HG03060 (cell line): ENCODE measurements at regions not wholly inside any gene's neighbourhood (a gene's known extent, or its start where the extent isn't known, plus 50 kb on each side); places are given as distances from the start of the nearest gene placed in this dataset.
"Not testable (repeated sequence)": the region's sequence is repeated elsewhere in the genome, so short reads cannot be mapped to it uniquely, and the experiment has no call there.

Experiments used
- ATAC-seq: cut with Tn5 transposase; IDR thresholded peaks from one replicate; pipeline ENCODE4 v1.9.1; 2021; ENCODE audit warnings: low read depth, moderate number of reproducible peaks; ENCODE audit not compliant: unreplicated experiment

- ATAC-seq: no peak
Observed at GRCh38 chr5:25481463-25481862, 836.7 kb upstream of the CDH10 start.

- ATAC-seq: no peak
Observed at GRCh38 chr5:25459082-25459481, 814.3 kb upstream of the CDH10 start.

- no peak for ATAC-seq
Observed at GRCh38 chr5:25458628-25459027, 813.9 kb upstream of the CDH10 start.

GRCh38 chr5:25453500-25453899 lies 808.7 kb upstream of the CDH10 start:
- no peak for ATAC-seq

GRCh38 chr5:25451294-25451693 lies 806.5 kb upstream of the CDH10 start:
- no peak for ATAC-seq

- no peak for ATAC-seq
Observed at GRCh38 chr5:25448646-25449045, 803.9 kb upstream of the CDH10 start.

- no peak for ATAC-seq
Observed at GRCh38 chr5:25448190-25448621, 803.4 kb upstream of the CDH10 start.

GRCh38 chr5:25446061-25446420 lies 801.3 kb upstream of the CDH10 start:
- not testable (repeated sequence) for ATAC-seq

- ATAC-seq: not testable (repeated sequence)
Observed at GRCh38 chr5:25445381-25446060, 800.7 kb upstream of the CDH10 start.

- no peak for ATAC-seq
Observed at GRCh38 chr5:25444697-25445096, 799.9 kb upstream of the CDH10 start.

GRCh38 chr5:25441810-25442209 lies 797.0 kb upstream of the CDH10 start:
- ATAC-seq: no peak

GRCh38 chr5:25439025-25439424 lies 794.2 kb upstream of the CDH10 start:
- no peak for ATAC-seq

GRCh38 chr5:25438375-25438774 lies 793.6 kb upstream of the CDH10 start:
- ATAC-seq: not testable (repeated sequence)

- no peak for ATAC-seq
Observed at GRCh38 chr5:25436452-25436851, 791.7 kb upstream of the CDH10 start.

GRCh38 chr5:25435882-25436281 lies 791.1 kb upstream of the CDH10 start:
- no peak for ATAC-seq

GRCh38 chr5:25427240-25427639 lies 782.5 kb upstream of the CDH10 start:
- no peak for ATAC-seq

- ATAC-seq: no peak
Observed at GRCh38 chr5:25423271-25423670, 778.5 kb upstream of the CDH10 start.

- no peak for ATAC-seq
Observed at GRCh38 chr5:25419684-25420083, 774.9 kb upstream of the CDH10 start.

GRCh38 chr5:25418978-25419377 lies 774.2 kb upstream of the CDH10 start:
- ATAC-seq: no peak

GRCh38 chr5:25418319-25418859 lies 773.6 kb upstream of the CDH10 start:
- no peak for ATAC-seq

- no peak for ATAC-seq
Observed at GRCh38 chr5:25416960-25417359, 772.2 kb upstream of the CDH10 start.

- no peak for ATAC-seq
Observed at GRCh38 chr5:25415970-25416369, 771.2 kb upstream of the CDH10 start.

- no peak for ATAC-seq
Observed at GRCh38 chr5:25414742-25415141, 770.0 kb upstream of the CDH10 start.
